ENCODE measurements at regions not wholly inside any gene's neighbourhood (a gene's known extent, or its start where the extent isn't known, plus 50 kb on each side); places are given as distances from the start of the nearest gene placed in this dataset.

- Histone ChIP-seq H3K27ac (ENCODE audit: insufficient read depth, low read length) (no peak overlapping the region), H3K9me3 (ENCODE audit: control insufficient read depth, insufficient read depth, low read length) (no peaks in the 10 kb centered on the region), H2AK5ac (ENCODE audit: low read depth, low read length) (no peak overlapping the region), H3K36me3 (ENCODE audit: control insufficient read depth, insufficient read depth, low read length) (no peaks in the 10 kb centered on the region), H3K9ac (ENCODE audit: low read depth, low read length) (no peak overlapping the region), H3K4ac (ENCODE audit: low read depth, low read length) (no peak overlapping the region), H2AK9ac (replicated peaks; ENCODE audit: low read depth, low read length, poor library complexity) (no peak overlapping the region), H3K9me1 (ENCODE audit: insufficient read depth, low read length) (0 out of 2 replicates have a peak, but pooled peaks cover 3% of the 10 kb centered on the region), H4K8ac (ENCODE audit: low read depth in 2 of 2, low read length in 2 of 2) (no peak overlapping the region), H4K20me1 (ENCODE audit: insufficient read depth, low read length) (no peaks in the 10 kb centered on the region), H4K91ac (ENCODE audit: insufficient read depth, low read depth, low read length) (no peak overlapping the region), H2AFZ (replicated peaks; ENCODE audit: low read length, poor library complexity) (peak overlapping the region; percentile 10), H3K23ac (ENCODE audit: low read depth, low read length) (no peak overlapping the region), H3K56ac (ENCODE audit: extremely low read depth, insufficient read depth, low read length) (no peak overlapping the region), H3K27me3 (ENCODE audit: control insufficient read depth, insufficient read depth, low read length) (no peaks in the 10 kb centered on the region), H3K18ac (ENCODE audit: low read depth, low read length) (no peak overlapping the region), H3K79me1 (ENCODE audit: low read depth in 1 of 2, low read length in 2 of 2) (no peaks in the 10 kb centered on the region), H3K4me3 (ENCODE audit: insufficient read depth, low read depth, low read length) (no peak overlapping the region), H2BK20ac (ENCODE audit: low read depth, low read length) (no peak overlapping the region), H2BK5ac (ENCODE audit: low read depth, low read length, poor library complexity, severe bottlenecking) (no peak overlapping the region), H4K5ac (ENCODE audit: low read depth, low read length) (no peak overlapping the region), H3K4me1 (ENCODE audit: control insufficient read depth, insufficient read depth, low read length) (peaks cover 2% of the 10 kb centered on the region; the same call in 1 of the 2 replicates), H3K4me2 (ENCODE audit: low read depth, low read length) (0 out of 2 replicates have a peak overlapping the region, but pooled peaks have one; percentile 7), H2BK120ac (ENCODE audit: low read depth, low read length) (no peak overlapping the region), H3K14ac (replicated peaks; ENCODE audit: low read depth, low read length) (no peak overlapping the region), H2BK15ac (ENCODE audit: low read depth, low read length) (no peak overlapping the region)
- ATAC-seq (ENCODE audit: low read depth): peak; percentile 97
- CTCF ChIA-PET: interaction anchor here (0.7 to 1.4 kb wide), 2 partner anchors 11 to 1647 kb away, joined by 3 to 4 read pairs; no protein-coding TSS in a partner anchor
- TF ChIP-seq NFE2L2 (IDR thresholded peaks at IDR 0.05; ENCODE audit: low read depth, low read length) (no peak), FOS (IDR thresholded peaks at IDR 0.05; ENCODE audit: low read depth, low read length) (0 out of 2 replicates have a peak, but pooled peaks have one; percentile 11), RAD21 (IDR thresholded peaks at IDR 0.05; ENCODE audit: low read length) (peak; percentile 14; the same call in 1 of the 2 replicates), CTCF (conservative IDR thresholded peaks at IDR 0.05; ENCODE audit: low read depth, low read length) (peak; percentile 45)
- dilution Hi-C loops (cut with HindIII; ENCODE audit: low sequenced_read_pairs, unreplicated experiment): no loop called here
- DNase-seq: peak; percentile 75
- BruUV-seq (replicated peaks): no TSS peak
- in situ Hi-C loops (cut with MboI; ENCODE audit: low sequenced_read_pairs): loop anchor here (5.0 to 25.0 kb wide), 3 partner anchors 1496 to 1971 kb away; partner anchors contain the start of gene TMTC2
- 25% methylated on average over 4 of the region's 6 CpGs; no CpG with 5 or more reads in 1 of the 2 experiments for WGBS, 2 experiments (ENCODE audit: extremely low coverage in 2 of 2, insufficient read length in 1 of 2)
- intact Hi-C loops (cut with micrococcal nuclease): loop anchor here (5.0 kb wide), 1 partner anchor 334 kb away; no protein-coding TSS in a partner anchor
- POLR2A ChIA-PET (ENCODE audit: unreplicated experiment): no interaction called here
Measured at GRCh38 chr12:84507956-84508850, 404.4 kb downstream of the SLC6A15 start.

Data from IMR-90 (cell line).